GM23338 (cell line): ENCODE measurements at regions not wholly inside any gene's neighbourhood (a gene's known extent, or its start where the extent isn't known, plus 50 kb on each side); places are given as distances from the start of the nearest gene placed in this dataset.

Experiments
- ATAC-seq: fragments of 200-7000 bp; cut with Tn5 transposase; 3 replicates; pipeline ENCODE4 v1.9.1; 2020
- DNase-seq: peaks from one replicate; pipeline ENCODE4 v3.0.0-alpha.2; 2015; ENCODE audit warnings: low spot score
- H2AFZ ChIP-seq: fragments of 200-600 bp; sonication (generic); 2 replicates; pipeline ENCODE4 v1.8.0; 2016; ENCODE audit warnings: antibody characterized with exemption, mild to moderate bottlenecking, moderate library complexity
- H3F3A ChIP-seq: fragments of 200-600 bp; sonication (generic); replicated peaks from 2 replicates; pipeline ENCODE4 v1.8.0; 2017; ENCODE audit warnings: antibody characterized with exemption, mixed run types, low read depth
- H3K27ac ChIP-seq: fragments of 200-600 bp; sonication (generic); 2 replicates; pipeline ENCODE4 v1.6.1; 2016; ENCODE audit warnings: low read depth
- H3K27me3 ChIP-seq: fragments of 200-600 bp; sonication (generic); 2 replicates; pipeline ENCODE4 v1.8.0; 2016; ENCODE audit warnings: mild to moderate bottlenecking, mixed run types, moderate library complexity; ENCODE audit not compliant: insufficient read depth
- H3K36me3 ChIP-seq: fragments of 200-600 bp; sonication (generic); 2 replicates; pipeline ENCODE4 v1.8.0; 2016; ENCODE audit warnings: mild to moderate bottlenecking; ENCODE audit not compliant: insufficient read depth
- H3K4me1 ChIP-seq: fragments of 200-600 bp; sonication (generic); 2 replicates; pipeline ENCODE4 v1.8.0; 2016; ENCODE audit warnings: mild to moderate bottlenecking, moderate library complexity; ENCODE audit not compliant: insufficient read depth
- H3K4me2 ChIP-seq: fragments of 200-600 bp; sonication (generic); 2 replicates; pipeline ENCODE4 v1.7.1; 2017; ENCODE audit warnings: mixed run types
- H3K4me3 ChIP-seq: fragments of 200-600 bp; sonication (generic); 2 replicates; pipeline ENCODE4 v1.6.1; 2016; ENCODE audit warnings: mixed run types
- H3K79me2 ChIP-seq: fragments of 200-600 bp; sonication (generic); replicated peaks from 2 replicates; pipeline ENCODE4 v1.8.0; 2017; ENCODE audit warnings: mild to moderate bottlenecking; ENCODE audit not compliant: insufficient read depth
- H3K9me2 ChIP-seq: fragments of 200-600 bp; sonication (generic); 2 replicates; pipeline ENCODE4 v1.8.0; 2017; ENCODE audit not compliant: insufficient read depth
- H4K20me1 ChIP-seq: fragments of 200-600 bp; sonication (generic); replicated peaks from 2 replicates; pipeline ENCODE4 v1.8.0; 2017; ENCODE audit warnings: mild to moderate bottlenecking; ENCODE audit not compliant: insufficient read depth
- H3K27ac Mint-ChIP-seq: 2 replicates; pipeline ENCODE4 v1.8.0; 2020; ENCODE audit warnings: inconsistent platforms, mild to moderate bottlenecking, moderate library complexity, mixed read lengths
- H3K27me3 Mint-ChIP-seq: 3 replicates; pipeline ENCODE4 v1.8.0; 2022; ENCODE audit warnings: low read depth, mild to moderate bottlenecking, moderate library complexity, mixed read lengths, inconsistent platforms; ENCODE audit not compliant: insufficient read depth, poor library complexity
- H3K36me3 Mint-ChIP-seq: 3 replicates; pipeline ENCODE4 v1.8.0; 2021; ENCODE audit warnings: low read depth, mild to moderate bottlenecking, inconsistent platforms, moderate library complexity, mixed read lengths
- H3K4me1 Mint-ChIP-seq: 3 replicates; pipeline ENCODE4 v1.8.0; 2020; ENCODE audit warnings: mild to moderate bottlenecking, inconsistent platforms, mixed read lengths
- H3K4me3 Mint-ChIP-seq: 3 replicates; pipeline ENCODE4 v1.8.0; 2021; ENCODE audit warnings: moderate library complexity, mild to moderate bottlenecking, inconsistent platforms, mixed read lengths
- H3K9me3 Mint-ChIP-seq: 3 replicates; pipeline ENCODE4 v1.8.0; 2020; ENCODE audit warnings: moderate library complexity, mild to moderate bottlenecking, inconsistent platforms, mixed read lengths
- CREB1 ChIP-seq: fragments of 250-450 bp; sonication (Bioruptor Pico); IDR thresholded peaks from 2 replicates; pipeline ENCODE4 v1.5.0; 2020; ENCODE audit warnings: low read depth, mild to moderate bottlenecking, moderate library complexity
- CTCF ChIP-seq, 2 experiments: fragments of 200-600 bp in 1 of 2; sonication (generic) in 1 of 2; conservative IDR thresholded peaks; 2 replicates each; pipeline versions ENCODE4 v1.5.1 to v1.6.1; 2016 to 2017; ENCODE audit warnings: antibody characterized with exemption in 2 of 2, low read depth in 2 of 2, mild to moderate bottlenecking in 2 of 2, moderate library complexity in 1 of 2
- ETS1 ChIP-seq: IDR thresholded peaks from 2 replicates; pipeline ENCODE4 v1.6.1; 2016; ENCODE audit warnings: antibody characterized with exemption
- EZH2phosphoT487 ChIP-seq: fragments of 200-600 bp; sonication (generic); IDR thresholded peaks from one replicate; pipeline ENCODE4 v1.8.1; 2018; ENCODE audit warnings: antibody characterized with exemption; ENCODE audit not compliant: unreplicated experiment
- JUNB ChIP-seq: IDR thresholded peaks from one replicate; pipeline ENCODE4 v1.6.1; 2016; ENCODE audit warnings: antibody characterized with exemption; ENCODE audit not compliant: unreplicated experiment
- POLR2AphosphoS5 ChIP-seq: IDR thresholded peaks from 2 replicates; pipeline ENCODE4 v1.6.1; 2016; ENCODE audit warnings: antibody characterized with exemption, low read depth
- REST ChIP-seq: IDR thresholded peaks from one replicate; pipeline ENCODE4 v1.6.1; 2018; ENCODE audit warnings: antibody characterized with exemption; ENCODE audit not compliant: unreplicated experiment
- ZNF114 ChIP-seq: fragments of 250-450 bp; sonication (Bioruptor Pico); IDR thresholded peaks from 2 replicates; pipeline ENCODE4 v1.5.0; 2020; ENCODE audit warnings: mild to moderate bottlenecking, moderate library complexity
- ZNF331 ChIP-seq: fragments of 250-450 bp; sonication (Bioruptor Pico); IDR thresholded peaks from 2 replicates; pipeline ENCODE4 v1.5.0; 2020; ENCODE audit warnings: low read depth, mild to moderate bottlenecking, moderate library complexity

- TF ChIP-seq CREB1 (CRISPR knock-in tag) (no peak), ZNF331 (CRISPR knock-in tag) (no peak), EZH2phosphoT487 (no peak), JUNB (no peak), POLR2AphosphoS5 (no peak)
These were observed 1228.3 kb upstream of the FAM98A start (continued) for GRCh38 chr2:34827398-34827797.

GRCh38 chr2:34825686-34826085 is 1226.6 kb upstream of the FAM98A start:
- Mint-ChIP-seq H3K27ac (no peak overlapping the region), H3K4me3 (no peak overlapping the region), H3K27me3 (no peaks in the 10 kb centered on the region), H3K4me1 (peaks cover under 1% of the 10 kb centered on the region; the same call in 1 of the 3 replicates), H3K9me3 (no peaks in the 10 kb centered on the region; the same call in 2 of the 3 replicates), H3K36me3 (no peaks in the 10 kb centered on the region; the same call in 1 of the 3 replicates)
- DNase-seq (no peak), ATAC-seq (no peak)
- no peak overlapping the region for H3K4me3 ChIP-seq
- no peaks in the 10 kb centered on the region for H3K9me2 ChIP-seq
- no peaks in the 10 kb centered on the region for H3K79me2 ChIP-seq
- no peaks in the 10 kb centered on the region for H3K4me1 ChIP-seq
- no peaks in the 10 kb centered on the region for H3K27me3 ChIP-seq
- H2AFZ ChIP-seq, result no peak overlapping the region
- H3K36me3 ChIP-seq, result no peaks in the 10 kb centered on the region
- H3F3A ChIP-seq, result no peaks in the 10 kb centered on the region
- H3K27ac ChIP-seq, result no peak overlapping the region
- H3K4me2 ChIP-seq, result no peak overlapping the region
- no peaks in the 10 kb centered on the region for H4K20me1 ChIP-seq
- TF ChIP-seq ETS1, result no peak
- no peak for TF ChIP-seq ZNF114 (CRISPR knock-in tag)
- TF ChIP-seq REST, result no peak
- TF ChIP-seq CTCF (conservative IDR thresholded peaks at IDR 0.05; ENCODE audit: low read depth in 2 of 2), result no peak
- no peak for TF ChIP-seq EZH2phosphoT487
